NCI-H1694 (cell line): ENCODE measurements at regions not wholly inside any gene's neighbourhood (a gene's known extent, or its start where the extent isn't known, plus 50 kb on each side); places are given as distances from the start of the nearest gene placed in this dataset.

Source experiments
- DNase-seq: peaks from one replicate; lab custom pipeline; 2025; lab: John Stamatoyannopoulos, UW

DNA sequence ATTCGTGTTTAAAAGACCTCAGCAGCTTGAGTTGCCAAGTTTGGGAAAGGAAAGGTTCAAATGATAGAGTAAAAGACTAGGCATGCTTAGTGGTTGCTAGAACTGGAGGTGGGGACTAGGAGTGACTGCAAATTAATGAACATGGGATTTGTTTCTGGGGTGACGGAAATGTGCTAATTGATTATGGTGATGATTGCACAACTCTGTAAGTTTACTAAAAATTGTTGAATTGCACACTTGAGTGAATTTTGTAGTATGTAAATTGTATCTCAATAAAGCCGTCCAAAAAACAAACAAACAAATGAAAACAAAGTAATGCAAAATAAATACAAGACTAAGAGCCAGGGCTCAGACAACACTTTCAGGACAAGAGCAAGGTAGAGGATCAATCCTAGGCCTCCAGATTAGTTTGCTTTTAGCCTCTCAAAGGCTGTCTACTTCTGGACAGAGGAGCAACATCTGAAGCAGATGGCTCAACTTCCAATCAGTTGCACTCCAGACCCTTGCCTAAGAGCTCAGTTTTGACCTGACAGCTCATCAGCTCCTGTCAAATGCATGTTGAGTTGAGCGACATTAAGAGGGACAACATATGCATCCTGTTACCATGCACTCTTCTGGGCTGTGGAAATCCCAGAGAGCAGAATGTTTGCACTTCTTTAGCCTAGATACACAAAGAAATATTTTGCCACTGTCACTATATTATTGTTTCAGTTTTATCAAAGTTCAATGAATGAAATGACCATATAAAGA, 111.2 kb upstream of the ASIC2 start:
- DNase-seq = no peak

DNA sequence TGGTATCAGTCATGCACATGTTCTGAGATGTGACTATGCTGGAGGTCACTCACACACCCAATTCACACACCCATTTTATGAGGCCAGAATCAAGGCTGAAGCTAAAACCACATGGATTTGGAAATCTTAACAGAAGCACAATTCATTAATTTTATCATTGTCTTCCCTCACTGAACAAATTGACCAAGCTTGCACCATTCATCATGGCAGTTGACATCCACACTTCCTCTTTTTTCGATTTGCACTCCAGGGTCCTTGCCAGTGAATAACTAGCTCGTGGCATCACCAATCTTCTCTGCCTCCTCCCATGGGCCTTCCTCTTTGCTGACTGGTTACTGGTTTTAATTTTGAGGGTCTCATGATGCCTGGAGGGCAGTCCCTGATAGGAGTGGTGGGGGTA, 123.0 kb upstream of the ASIC2 start:
- no peak for DNase-seq

- no peak for DNase-seq
Measured at GRCh38 chr17:33421933-33422332, 128.8 kb upstream of the ASIC2 start.

GRCh38 chr17:33433581-33433980, 140.5 kb upstream of the ASIC2 start:
- no peak for DNase-seq

DNA sequence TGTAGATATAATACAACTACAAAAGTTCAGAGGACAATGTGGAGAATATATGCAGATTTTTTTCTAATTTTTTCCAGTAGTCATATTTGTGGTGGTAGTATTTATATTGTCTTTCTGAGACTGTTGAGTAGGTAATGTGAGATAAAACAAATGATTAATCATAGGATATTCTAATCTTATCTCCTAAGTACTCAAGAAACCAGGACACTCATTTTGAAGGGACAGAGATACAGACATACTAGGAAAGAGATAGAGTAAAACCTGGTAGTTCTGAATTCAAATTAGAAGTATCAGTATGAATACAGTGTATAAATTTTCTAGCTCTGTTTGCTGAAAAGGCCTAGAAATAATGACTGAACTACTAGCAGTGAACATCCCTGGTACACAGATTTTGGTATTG, 141.7 kb upstream of the ASIC2 start:
- DNase-seq = no peak

GRCh38 chr17:33435721-33436301, 142.7 kb upstream of the ASIC2 start:
- DNase-seq = no peak

DNA sequence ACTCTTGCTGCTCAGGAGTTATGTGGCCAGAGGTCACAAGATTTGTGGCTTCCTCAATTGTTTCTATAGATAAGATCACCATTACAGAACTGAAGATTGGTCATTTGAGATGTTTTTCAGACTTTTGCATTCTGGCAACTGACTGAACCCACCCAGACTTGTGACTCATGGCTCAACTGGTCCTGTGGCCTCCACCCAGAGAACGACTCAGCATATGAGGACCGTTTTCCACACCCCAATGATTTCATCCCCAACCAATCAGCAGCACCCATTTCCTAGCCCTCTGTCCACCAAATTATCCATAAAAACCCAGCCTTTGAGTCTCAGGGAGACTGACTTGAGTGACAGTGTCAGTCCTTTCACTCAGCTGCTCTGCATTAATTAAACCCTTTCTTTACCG, 143.2 kb upstream of the ASIC2 start:
- no peak for DNase-seq

DNA sequence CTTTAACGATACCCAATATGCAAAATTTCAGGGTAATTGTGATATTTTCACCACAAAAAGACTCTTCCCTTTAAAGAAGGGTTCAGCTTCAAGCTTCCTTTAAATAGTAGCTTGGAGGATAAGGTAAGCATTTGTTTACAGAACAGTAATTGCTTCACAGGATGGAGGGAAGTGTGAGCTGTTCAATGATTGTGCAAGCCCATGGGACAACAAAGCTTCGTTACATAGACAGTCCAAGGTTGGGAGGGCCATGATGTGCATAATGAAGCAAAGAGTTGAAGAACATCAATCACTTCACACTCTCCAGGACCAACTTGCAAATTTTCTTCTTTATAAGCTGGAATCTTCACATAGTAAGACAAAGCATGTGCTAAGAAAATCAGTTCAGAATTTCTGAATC, 145.0 kb upstream of the ASIC2 start:
- no peak for DNase-seq

DNA sequence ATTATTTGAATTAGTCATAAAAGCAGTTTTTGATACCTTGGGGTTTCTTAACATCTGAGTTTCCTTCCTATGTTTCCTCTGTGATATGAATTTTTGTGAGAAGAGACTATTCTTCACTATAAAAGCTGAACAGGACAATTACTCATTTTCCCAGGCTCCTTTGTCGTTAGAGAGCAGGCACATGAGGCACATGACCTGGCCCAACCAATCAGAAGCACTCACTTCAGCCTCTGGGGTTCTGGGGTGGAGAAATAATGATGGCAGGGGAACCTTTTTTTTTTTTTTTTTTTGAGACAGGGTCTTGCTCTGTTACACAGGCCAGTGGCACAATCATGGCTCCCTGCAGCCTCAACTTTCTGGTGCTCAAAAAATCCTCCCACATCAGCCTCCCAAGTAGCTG, 145.5 kb upstream of the ASIC2 start:
- DNase-seq = no peak

- DNase-seq = no peak
Measured at GRCh38 chr17:33442320-33442719, 149.2 kb upstream of the ASIC2 start.

- no peak for DNase-seq
Measured at GRCh38 chr17:33444731-33445130, 151.6 kb upstream of the ASIC2 start.

DNA sequence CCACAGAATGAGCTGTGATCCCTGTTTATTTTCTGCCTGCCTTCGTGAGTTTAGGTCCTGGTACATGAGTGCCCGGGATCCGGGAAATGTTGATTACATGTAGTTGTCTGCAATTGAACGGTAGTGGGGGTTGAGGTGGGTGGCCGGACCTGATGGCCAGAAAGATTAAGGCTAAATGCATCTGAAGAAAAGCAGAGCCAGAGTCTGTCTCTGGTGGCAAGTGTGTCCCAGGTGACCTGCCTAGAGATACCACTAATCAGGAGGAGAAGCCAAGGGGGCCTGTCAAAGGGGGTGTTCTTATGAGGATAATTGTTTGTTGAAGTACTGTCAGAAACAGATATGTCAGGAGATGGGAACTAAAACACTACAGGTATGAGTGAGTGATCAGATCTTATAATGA, 154.0 kb upstream of the ASIC2 start:
- DNase-seq = no peak

DNA sequence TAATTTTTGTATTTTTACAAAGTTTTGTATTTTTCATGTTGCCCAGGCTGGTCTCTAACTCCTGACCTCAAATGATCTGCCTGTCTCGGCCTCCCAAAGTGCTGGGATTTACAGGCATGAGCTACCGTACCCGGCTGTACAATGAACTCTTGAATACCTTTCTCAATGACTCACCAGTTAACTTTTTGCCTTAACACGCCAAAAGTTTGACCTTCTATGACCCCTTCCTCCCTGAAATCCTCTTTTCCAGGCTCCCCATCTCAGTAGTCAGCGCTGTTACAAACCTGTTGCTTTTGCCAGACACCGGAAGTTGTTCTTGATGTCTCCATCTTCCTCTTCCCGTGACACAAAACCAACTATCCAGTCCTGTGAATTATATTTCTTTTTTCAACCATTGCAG, 158.1 kb upstream of the ASIC2 start:
- DNase-seq = no peak

DNA sequence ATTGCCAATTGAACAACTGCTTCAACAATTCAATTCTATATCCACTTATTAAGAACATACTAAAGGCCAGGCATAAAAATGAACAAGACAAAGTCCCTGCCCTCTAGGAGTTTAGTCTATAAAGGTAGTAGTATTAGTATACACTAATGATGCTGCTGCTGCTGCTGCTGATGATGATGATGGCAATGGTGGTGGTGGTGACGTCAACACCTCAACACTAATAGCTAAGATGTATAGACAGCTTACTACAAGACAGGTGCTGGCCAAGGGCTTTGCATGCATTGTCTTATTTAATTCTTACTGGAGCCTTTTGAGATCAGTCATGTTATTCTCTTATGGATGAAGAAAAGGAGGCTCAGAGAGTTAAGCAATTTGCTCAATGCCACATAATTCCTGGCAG, 164.4 kb upstream of the ASIC2 start:
- no peak for DNase-seq

DNA sequence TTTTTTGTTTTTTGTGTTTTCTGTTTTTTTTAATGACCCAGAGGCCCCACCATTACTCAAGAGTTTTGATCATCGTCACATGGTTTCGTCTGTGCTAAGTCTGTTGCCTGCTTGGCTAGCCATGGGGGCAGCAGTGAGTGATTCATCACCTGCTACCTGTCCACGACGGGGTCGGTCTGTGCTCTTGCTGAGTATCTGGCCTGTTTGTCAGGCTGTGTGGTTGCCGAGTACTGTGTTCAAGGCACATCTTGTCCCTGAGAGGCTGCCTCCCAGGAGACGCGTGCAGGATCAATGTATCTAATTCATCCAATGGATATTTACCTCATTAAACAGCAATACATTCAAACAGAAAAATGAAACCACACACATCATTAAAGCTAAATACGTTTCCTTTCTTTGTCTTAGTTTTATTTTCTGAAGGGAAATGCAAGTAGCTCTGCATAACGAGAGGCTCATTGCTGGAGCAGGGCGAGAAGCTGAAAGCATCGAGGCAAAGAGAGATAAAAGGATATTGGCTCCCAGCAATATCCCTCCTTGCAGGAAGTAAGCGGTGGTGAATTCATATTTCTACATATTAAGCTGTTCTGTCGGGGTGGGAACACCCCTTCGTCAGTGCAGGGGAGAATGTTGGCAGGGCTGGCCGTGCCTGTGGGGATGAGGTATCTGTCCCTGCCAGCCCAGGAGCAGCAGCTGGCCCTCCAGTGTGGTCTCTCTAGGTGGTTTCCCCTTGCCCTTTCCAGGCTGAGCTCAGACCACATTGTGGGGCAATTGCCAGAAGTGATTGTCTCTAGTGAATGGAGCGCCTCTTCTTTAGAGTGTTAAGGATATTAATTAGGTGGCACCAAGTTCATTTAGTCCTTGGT, 166.2 kb upstream of the ASIC2 start:
- no peak for DNase-seq

- DNase-seq = no peak
Measured at GRCh38 chr17:33460781-33461450, 167.8 kb upstream of the ASIC2 start.

GRCh38 chr17:33463887-33464286, 170.8 kb upstream of the ASIC2 start:
- DNase-seq = no peak

GRCh38 chr17:33464669-33465280, 171.7 kb upstream of the ASIC2 start:
- DNase-seq = no peak

- DNase-seq = no peak
Measured at GRCh38 chr17:33469421-33469820, 176.3 kb upstream of the ASIC2 start.

DNA sequence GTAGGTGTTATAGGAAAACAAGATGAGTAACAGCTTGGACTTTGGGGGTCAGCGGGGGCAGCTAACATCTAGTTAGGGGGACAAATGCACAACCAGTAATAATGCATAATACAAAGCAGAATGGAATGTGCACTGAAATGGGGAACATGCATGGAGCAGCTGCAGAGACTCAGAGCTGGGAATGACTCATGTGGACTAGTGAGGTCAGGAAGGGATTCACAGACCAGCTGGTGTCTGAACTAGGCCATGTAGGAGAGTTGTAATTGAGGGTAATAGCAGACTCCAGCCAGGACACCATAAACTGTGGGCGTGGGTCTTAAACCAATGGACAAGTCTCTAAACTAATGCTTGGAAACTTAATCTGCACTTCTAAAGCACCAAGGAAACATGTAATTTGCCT, 176.8 kb upstream of the ASIC2 start:
- DNase-seq = no peak

DNA sequence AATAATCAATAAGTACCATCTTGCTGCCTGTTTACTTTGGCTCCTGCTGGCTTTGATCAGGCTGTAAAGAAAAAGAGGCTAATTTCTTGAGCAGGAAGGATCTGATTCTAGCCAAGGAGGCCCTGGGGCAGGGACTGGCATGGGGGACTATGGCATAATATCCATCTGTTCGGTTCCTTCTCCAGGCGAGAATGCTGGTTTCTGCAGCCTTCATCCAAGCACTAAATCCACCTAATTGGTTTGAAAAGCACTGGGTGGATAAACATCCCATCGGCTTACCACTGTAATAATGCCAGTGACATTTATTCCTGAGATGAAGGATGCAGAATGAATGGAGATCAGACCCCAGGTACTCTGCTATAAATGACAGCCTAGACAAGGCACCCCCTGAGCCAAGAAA, 180.0 kb upstream of the ASIC2 start:
- no peak for DNase-seq

- no peak for DNase-seq
Measured at GRCh38 chr17:33474789-33475188, 181.7 kb upstream of the ASIC2 start.
